CD8-positive, alpha-beta memory T cell (primary cell): ENCODE measurements at regions not wholly inside any gene's neighbourhood (a gene's known extent, or its start where the extent isn't known, plus 50 kb on each side); places are given as distances from the start of the nearest gene placed in this dataset.
"Not testable (repeated sequence)": the region's sequence is repeated elsewhere in the genome, so short reads cannot be mapped to it uniquely, and the experiment has no call there.

ENCODE experiments used
- CTCF ChIA-PET: fragments of 350-600 bp; sonication (Branson Sonifier 250); formaldehyde crosslinking; loops from one replicate; lab custom pipeline; 2021; ENCODE audit warnings: antibody characterized with exemption; lab: Charles Lee
- POLR2A ChIA-PET: fragments of 350-600 bp; sonication (Branson Sonifier 250); formaldehyde crosslinking; loops from one replicate; lab custom pipeline; 2021; ENCODE audit warnings: antibody characterized with exemption; lab: Charles Lee
- DNase-seq, 5 donors: peaks; one replicate each; pipeline versions ENCODE4 v3.0.0 to v3.0.0-alpha.2; 2020 to 2022; ENCODE audit warnings: mixed read lengths in 1 of 5
- H3K27ac ChIP-seq: one replicate; pipeline ENCODE4 v1.7.0; 2013; ENCODE audit warnings: low read depth, mild to moderate bottlenecking, low read length, moderate library complexity
- H3K27me3 ChIP-seq: 2 replicates; pipeline ENCODE4 v1.7.0; 2013; ENCODE audit warnings: low read length, mild to moderate bottlenecking; ENCODE audit not compliant: insufficient read depth, poor library complexity, severe bottlenecking
- H3K36me3 ChIP-seq: 2 replicates; pipeline ENCODE4 v1.7.0; 2013; ENCODE audit warnings: mild to moderate bottlenecking, low read length, moderate library complexity; ENCODE audit not compliant: insufficient read depth
- H3K4me1 ChIP-seq: 2 replicates; pipeline ENCODE4 v1.7.0; 2013; ENCODE audit warnings: mild to moderate bottlenecking, low read length, moderate library complexity; ENCODE audit not compliant: insufficient read depth
- H3K4me3 ChIP-seq: 2 replicates; pipeline ENCODE4 v1.7.0; 2013; ENCODE audit warnings: mild to moderate bottlenecking, low read length
- H3K9me3 ChIP-seq: 2 replicates; pipeline ENCODE4 v1.7.0; 2013; ENCODE audit warnings: mild to moderate bottlenecking, low read length
- H3K27ac Mint-ChIP-seq, 8 donors: one replicate each; pipeline ENCODE4 v1.8.0; 2020 to 2021; ENCODE audit warnings: mixed read lengths in 8 of 8, mild to moderate bottlenecking in 6 of 8, inconsistent platforms in 3 of 8, moderate library complexity in 3 of 8
- H3K27me3 Mint-ChIP-seq, 2 donors: one replicate each; pipeline ENCODE4 v1.8.0; 2020 to 2021; ENCODE audit warnings: mixed read lengths in 2 of 2, mild to moderate bottlenecking in 1 of 2, moderate library complexity in 1 of 2
- H3K36me3 Mint-ChIP-seq, 3 donors: one replicate each; pipeline ENCODE4 v1.8.0; 2020 to 2021; ENCODE audit warnings: mixed read lengths in 3 of 3, inconsistent platforms in 1 of 3, mild to moderate bottlenecking in 1 of 3
- H3K4me1 Mint-ChIP-seq, 3 donors: one replicate each; pipeline ENCODE4 v1.8.0; 2020 to 2021; ENCODE audit warnings: mixed read lengths in 3 of 3, inconsistent platforms in 1 of 3, mild to moderate bottlenecking in 1 of 3
- H3K4me3 Mint-ChIP-seq, 7 donors: one replicate each; pipeline ENCODE4 v1.8.0; 2020 to 2021; ENCODE audit warnings: mixed read lengths in 7 of 7, mild to moderate bottlenecking in 6 of 7, moderate library complexity in 4 of 7, inconsistent platforms in 2 of 7
- H3K9me3 Mint-ChIP-seq, 5 donors: one replicate each; pipeline ENCODE4 v1.8.0; 2020 to 2022; ENCODE audit warnings: mixed read lengths in 5 of 5, mild to moderate bottlenecking in 3 of 5, moderate library complexity in 2 of 5, inconsistent platforms in 1 of 5

DNA sequence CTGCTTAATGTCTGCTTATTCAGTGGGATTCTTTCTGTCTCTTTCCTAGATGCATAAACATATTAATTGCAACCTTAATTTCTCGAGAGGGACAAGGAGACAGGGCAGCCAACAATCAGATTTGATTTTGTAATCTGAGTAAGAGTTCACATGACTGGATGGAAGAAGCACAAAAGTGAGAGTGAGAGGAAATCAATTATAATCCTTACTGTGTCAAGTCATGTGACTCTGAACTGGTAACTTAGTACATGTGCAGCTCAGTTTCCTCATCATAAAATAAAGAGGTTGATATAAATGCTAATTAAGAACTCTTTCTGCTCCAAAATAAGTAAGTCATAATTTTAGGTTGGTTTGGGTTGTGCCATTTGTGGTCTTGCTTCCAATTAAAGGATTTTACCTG lies 439.5 kb downstream of the AMY1C start:
- Mint-ChIP-seq H3K4me1 (no peaks in the 10 kb centered on the region), H3K9me3 (peaks cover 2 to 29% (median 8%) of the 10 kb centered on the region in 5 donors), H3K36me3 (no peaks in the 10 kb centered on the region), H3K27me3 (no peaks in the 10 kb centered on the region), H3K4me3 (no peak overlapping the region), H3K27ac (no peak overlapping the region)
- Histone ChIP-seq H3K9me3 (no peaks in the 10 kb centered on the region), H3K4me3 (no peak overlapping the region), H3K4me1 (no peaks in the 10 kb centered on the region), H3K36me3 (no peaks in the 10 kb centered on the region), H3K27me3 (no peaks in the 10 kb centered on the region), H3K27ac (no peak overlapping the region)
- no peak for DNase-seq
- POLR2A ChIA-PET: no interaction called here
- CTCF ChIA-PET: no interaction called here

DNA sequence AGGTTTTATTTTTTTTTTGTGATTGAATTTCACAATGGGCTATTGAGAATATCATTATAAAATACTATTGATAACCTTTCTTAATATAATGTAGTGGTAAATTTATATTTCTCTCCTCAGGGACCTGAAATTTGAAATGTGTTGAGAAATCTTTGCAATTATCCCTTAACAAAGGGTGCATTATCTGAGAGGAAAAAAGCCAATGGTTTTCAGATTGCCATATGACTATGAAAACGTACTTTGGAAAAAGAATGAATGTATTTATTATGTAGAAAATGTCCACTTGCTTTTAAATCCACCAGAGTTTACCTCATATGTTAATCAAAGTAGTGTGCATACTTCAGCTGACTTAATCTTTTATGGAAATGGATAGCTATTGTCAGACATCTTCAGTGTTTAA lies 441.1 kb downstream of the AMY1C start:
- H3K36me3 ChIP-seq: no peaks in the 10 kb centered on the region
- Mint-ChIP-seq H3K4me3 (no peak overlapping the region), H3K4me1 (no peaks in the 10 kb centered on the region), H3K36me3 (no peaks in the 10 kb centered on the region), H3K9me3 (peaks cover 2 to 40% (median 11%) of the 10 kb centered on the region in 5 donors), H3K27ac (no peak overlapping the region), H3K27me3 (no peaks in the 10 kb centered on the region)
- CTCF ChIA-PET: no interaction called here
- no peaks in the 10 kb centered on the region for H3K4me1 ChIP-seq
- no peak overlapping the region for H3K4me3 ChIP-seq
- H3K27ac ChIP-seq: no peak overlapping the region
- no peaks in the 10 kb centered on the region for H3K9me3 ChIP-seq
- no peaks in the 10 kb centered on the region for H3K27me3 ChIP-seq
- DNase-seq: no peak
- POLR2A ChIA-PET: no interaction called here

GRCh38 chr1:104195395-104195794 lies 445.7 kb downstream of the AMY1C start:
- H3K27me3 Mint-ChIP-seq: no peaks in the 10 kb centered on the region
- Histone ChIP-seq H3K9me3 (no peaks in the 10 kb centered on the region), H3K27me3 (no peaks in the 10 kb centered on the region), H3K27ac (no peak overlapping the region), H3K4me1 (no peaks in the 10 kb centered on the region), H3K36me3 (no peaks in the 10 kb centered on the region), H3K4me3 (no peak overlapping the region)
- H3K4me1 Mint-ChIP-seq: no peaks in the 10 kb centered on the region
- CTCF ChIA-PET: no interaction called here
- H3K4me3 Mint-ChIP-seq: no peak overlapping the region
- no peak overlapping the region for H3K27ac Mint-ChIP-seq
- peaks cover 4 to 39% (median 15%) of the 10 kb centered on the region in 5 donors for H3K9me3 Mint-ChIP-seq
- no peak for DNase-seq
- no peaks in the 10 kb centered on the region for H3K36me3 Mint-ChIP-seq
- POLR2A ChIA-PET: no interaction called here

DNA sequence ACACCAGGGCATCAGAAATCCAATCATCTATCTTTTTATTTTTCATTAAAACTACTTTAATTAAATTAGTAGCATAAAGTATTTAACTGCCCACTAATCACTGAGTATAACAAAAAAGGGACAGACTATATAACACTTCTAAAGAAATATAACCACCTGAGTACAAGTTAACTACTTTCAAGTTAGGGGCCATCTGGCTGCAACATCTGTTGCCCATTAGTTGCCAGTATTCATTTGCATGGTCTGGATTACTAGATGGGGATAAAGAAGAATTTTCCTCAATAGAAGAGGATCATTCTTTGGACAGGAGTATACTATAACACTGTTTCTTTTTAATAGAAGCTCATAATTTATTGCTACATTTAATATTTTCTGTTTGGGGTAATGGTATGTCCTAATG lies 446.4 kb downstream of the AMY1C start:
- Mint-ChIP-seq H3K36me3 (no peaks in the 10 kb centered on the region), H3K27ac (no peak overlapping the region), H3K27me3 (no peaks in the 10 kb centered on the region), H3K4me1 (no peaks in the 10 kb centered on the region), H3K9me3 (peaks cover 4 to 34% (median 15%) of the 10 kb centered on the region in 5 donors), H3K4me3 (no peak overlapping the region)
- Histone ChIP-seq H3K4me3 (no peak overlapping the region), H3K4me1 (no peaks in the 10 kb centered on the region), H3K27ac (no peak overlapping the region), H3K27me3 (no peaks in the 10 kb centered on the region), H3K36me3 (no peaks in the 10 kb centered on the region), H3K9me3 (no peaks in the 10 kb centered on the region)
- POLR2A ChIA-PET: no interaction called here
- DNase-seq: no peak
- CTCF ChIA-PET: no interaction called here

DNA sequence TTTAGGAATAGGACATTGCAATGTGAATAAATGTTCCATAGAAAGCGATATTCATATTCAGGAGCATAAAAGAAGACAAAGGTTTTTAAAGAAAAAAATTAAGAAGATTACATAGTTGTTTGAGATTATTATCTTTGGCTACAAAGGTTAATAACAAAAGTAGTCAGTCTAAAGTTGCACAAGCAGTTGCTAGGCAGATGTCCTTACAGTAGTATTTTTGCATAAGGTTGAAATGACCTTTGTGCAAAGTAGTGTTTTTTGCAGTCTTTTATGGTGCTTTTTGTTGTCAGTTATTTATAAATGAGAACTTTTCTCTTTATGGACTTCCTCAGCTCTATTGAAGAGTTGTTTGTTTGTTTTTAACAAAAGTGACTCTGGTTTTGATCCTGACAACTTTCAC lies 447.8 kb downstream of the AMY1C start:
- DNase-seq: no peak
- Histone ChIP-seq H3K36me3 (no peaks in the 10 kb centered on the region), H3K4me3 (no peak overlapping the region), H3K27me3 (no peaks in the 10 kb centered on the region), H3K9me3 (no peaks in the 10 kb centered on the region), H3K4me1 (no peaks in the 10 kb centered on the region), H3K27ac (no peak overlapping the region)
- ChIA-PET POLR2A (no interaction called here), CTCF (no interaction called here)
- Mint-ChIP-seq H3K4me1 (no peaks in the 10 kb centered on the region), H3K27ac (no peak overlapping the region), H3K27me3 (no peaks in the 10 kb centered on the region), H3K36me3 (no peaks in the 10 kb centered on the region), H3K9me3 (peaks cover 7 to 32% (median 17%) of the 10 kb centered on the region in 5 donors), H3K4me3 (no peak overlapping the region)

DNA sequence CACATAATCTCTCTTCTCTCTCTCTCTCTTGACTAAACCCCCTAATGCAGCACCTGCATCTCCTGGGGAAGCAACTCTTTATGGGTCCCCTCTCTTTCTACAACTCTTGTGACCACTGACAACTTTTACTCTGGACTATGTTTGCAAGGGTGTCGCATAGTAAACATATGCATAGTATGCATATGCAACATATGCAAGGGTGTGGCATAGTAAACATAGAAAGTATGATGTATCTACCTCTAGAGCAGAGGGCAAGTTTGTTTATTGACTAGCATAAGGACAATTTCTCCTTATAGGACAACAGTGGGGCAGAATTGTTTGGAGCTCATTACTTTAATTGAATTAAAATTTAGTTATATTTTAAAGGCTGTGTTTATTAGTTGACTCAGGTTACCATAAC lies 462.5 kb downstream of the AMY1C start:
- ChIA-PET CTCF (no interaction called here), POLR2A (no interaction called here)
- Mint-ChIP-seq H3K36me3 (no peaks in the 10 kb centered on the region), H3K4me1 (no peaks in the 10 kb centered on the region), H3K27me3 (no peaks in the 10 kb centered on the region), H3K27ac (no peak overlapping the region), H3K4me3 (no peak overlapping the region), H3K9me3 (peaks cover 12 to 21% (median 14%) of the 10 kb centered on the region in 5 donors)
- DNase-seq: no peak
- Histone ChIP-seq H3K9me3 (no peaks in the 10 kb centered on the region), H3K36me3 (no peaks in the 10 kb centered on the region), H3K4me3 (no peak overlapping the region), H3K27me3 (no peaks in the 10 kb centered on the region), H3K27ac (no peak overlapping the region), H3K4me1 (no peaks in the 10 kb centered on the region)

DNA sequence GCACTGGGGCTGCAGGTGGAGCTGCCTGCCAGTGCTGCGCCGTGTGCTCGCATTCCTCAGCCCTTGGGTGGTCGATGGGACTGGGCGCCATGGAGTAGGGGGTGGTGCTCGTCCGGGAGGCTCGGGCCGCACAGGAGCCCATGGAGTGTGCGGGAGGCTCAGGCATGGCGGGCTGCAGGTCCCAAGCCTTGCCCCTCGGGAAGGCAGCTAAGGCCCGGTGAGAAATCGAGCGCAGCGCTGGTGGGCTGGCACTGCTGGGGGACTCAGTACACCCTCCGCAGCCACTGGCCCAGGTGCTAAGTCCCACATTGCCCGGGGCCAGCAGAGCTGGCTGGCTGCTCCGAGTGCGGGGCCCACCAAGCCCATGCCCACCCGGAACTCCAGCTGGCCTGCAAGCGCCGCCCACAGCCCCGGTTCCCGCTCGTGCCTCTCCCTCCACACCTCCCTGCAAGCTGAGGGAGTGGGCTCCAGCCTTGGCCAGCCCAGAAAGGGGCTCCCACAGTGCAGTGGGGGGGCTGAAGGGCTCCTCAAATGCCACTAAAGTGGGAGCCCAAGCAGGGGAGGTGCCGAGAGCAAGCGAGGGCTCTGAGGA lies 467.8 kb downstream of the AMY1C start:
- H3K4me3 Mint-ChIP-seq, H3K36me3 ChIP-seq, DNase-seq, H3K9me3 ChIP-seq, H3K27me3 ChIP-seq, H3K4me3 ChIP-seq, CTCF ChIA-PET, H3K4me1 ChIP-seq, H3K36me3 Mint-ChIP-seq, H3K4me1 Mint-ChIP-seq, H3K27ac Mint-ChIP-seq, H3K27me3 Mint-ChIP-seq, POLR2A ChIA-PET, H3K27ac ChIP-seq: not testable (repeated sequence)
- peaks cover 12 to 39% (median 16%) of the 10 kb centered on the region in 5 donors for H3K9me3 Mint-ChIP-seq

GRCh38 chr1:104229860-104230259 lies 480.2 kb downstream of the AMY1C start:
- DNase-seq: no peak
- Histone ChIP-seq H3K27me3 (no peaks in the 10 kb centered on the region), H3K27ac (no peak overlapping the region), H3K36me3 (no peaks in the 10 kb centered on the region), H3K4me3 (no peak overlapping the region), H3K9me3 (no peaks in the 10 kb centered on the region), H3K4me1 (no peaks in the 10 kb centered on the region)
- Mint-ChIP-seq H3K27me3 (no peaks in the 10 kb centered on the region), H3K27ac (no peak overlapping the region), H3K36me3 (no peaks in the 10 kb centered on the region), H3K4me3 (no peak overlapping the region), H3K4me1 (no peaks in the 10 kb centered on the region), H3K9me3 (peaks cover 0 to 33% (median 4%) of the 10 kb centered on the region in 5 donors)
- POLR2A ChIA-PET: no interaction called here
- CTCF ChIA-PET: no interaction called here

DNA sequence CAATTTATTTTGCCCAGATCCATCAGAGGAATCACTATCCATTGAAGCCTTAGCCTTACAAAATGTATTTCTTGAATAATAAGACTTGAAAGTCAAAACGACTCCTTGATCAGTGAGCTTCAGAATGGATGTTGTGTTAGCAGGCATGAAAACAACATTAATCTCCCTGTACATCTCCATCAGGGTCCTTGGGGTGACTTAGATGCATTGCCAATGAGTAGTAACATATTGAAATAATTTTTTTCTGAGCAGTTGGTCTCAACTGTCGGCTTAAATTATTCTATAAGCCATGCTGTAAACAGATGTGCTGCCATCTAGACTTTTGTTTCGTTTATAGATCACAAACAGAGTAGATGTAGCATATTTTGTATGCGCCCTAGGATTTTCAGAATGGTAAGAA lies 482.0 kb downstream of the AMY1C start:
- no peak for DNase-seq
- Histone ChIP-seq H3K36me3 (no peaks in the 10 kb centered on the region), H3K27ac (no peak overlapping the region), H3K9me3 (no peaks in the 10 kb centered on the region), H3K27me3 (no peaks in the 10 kb centered on the region), H3K4me1 (no peaks in the 10 kb centered on the region), H3K4me3 (no peak overlapping the region)
- H3K27me3 Mint-ChIP-seq: no peaks in the 10 kb centered on the region
- no peak overlapping the region for H3K27ac Mint-ChIP-seq
- H3K4me3 Mint-ChIP-seq: no peak overlapping the region
- POLR2A ChIA-PET: no interaction called here
- CTCF ChIA-PET: no interaction called here
- no peaks in the 10 kb centered on the region for H3K36me3 Mint-ChIP-seq
- no peaks in the 10 kb centered on the region for H3K4me1 Mint-ChIP-seq
- H3K9me3 Mint-ChIP-seq: peaks cover 0 to 32% (median 4%) of the 10 kb centered on the region in 5 donors
